Neural cell (in vitro differentiated cells): ENCODE measurements at regions not wholly inside any gene's neighbourhood (a gene's known extent, or its start where the extent isn't known, plus 50 kb on each side); places are given as distances from the start of the nearest gene placed in this dataset.
"Not testable (repeated sequence)": the region's sequence is repeated elsewhere in the genome, so short reads cannot be mapped to it uniquely, and the experiment has no call there.

Source experiments
- H2AFZ ChIP-seq: fragments of 200-600, 300-800 bp; sonication (generic), shearing (Covaris generic); 2 replicates; pipeline ENCODE4 v1.6.0; 2014; ENCODE audit warnings: low read depth, mild to moderate bottlenecking, antibody characterized with exemption, low read length, moderate library complexity
- H3F3A ChIP-seq: fragments of 200-600 bp; shearing (Covaris generic); 2 replicates; pipeline ENCODE4 v1.6.1; 2016; ENCODE audit warnings: mild to moderate bottlenecking, moderate library complexity, mixed read lengths, antibody characterized with exemption, low read length; ENCODE audit not compliant: insufficient read depth, poor library complexity, severe bottlenecking
- H3K27ac ChIP-seq: fragments of 200-600, 300-800 bp; sonication (generic), shearing (Covaris generic); 2 replicates; pipeline ENCODE4 v1.5.1; 2014; ENCODE audit warnings: mild to moderate bottlenecking, low read length, moderate library complexity
- H3K27me3 ChIP-seq: fragments of 300-800, 200-600 bp; sonication (generic), shearing (Covaris generic); 2 replicates; pipeline ENCODE4 v1.6.0; 2014; ENCODE audit warnings: mild to moderate bottlenecking, low read depth, low read length, moderate library complexity; ENCODE audit not compliant: insufficient read depth
- H3K36me3 ChIP-seq: fragments of 300-800, 200-600 bp; sonication (generic), shearing (Covaris generic); 2 replicates; pipeline ENCODE4 v1.5.1; 2014; ENCODE audit warnings: mild to moderate bottlenecking, antibody characterized with exemption, low read length, moderate library complexity; ENCODE audit not compliant: insufficient read depth
- H3K4me2 ChIP-seq: fragments of 300-800, 200-600 bp; sonication (generic), shearing (Covaris generic); 2 replicates; pipeline ENCODE4 v1.6.0; 2014; ENCODE audit warnings: mild to moderate bottlenecking, low read length
- H3K4me3 ChIP-seq: fragments of 300-800, 200-600 bp; sonication (generic), shearing (Covaris generic); 2 replicates; pipeline ENCODE4 v1.5.1; 2014; ENCODE audit warnings: mild to moderate bottlenecking, low read length, moderate library complexity
- H3K79me2 ChIP-seq: fragments of 200-600 bp; shearing (Covaris generic); replicated peaks from 2 replicates; pipeline ENCODE4 v1.6.0; 2014; ENCODE audit warnings: mild to moderate bottlenecking, low read length, moderate library complexity; ENCODE audit not compliant: insufficient read depth
- H3K9ac ChIP-seq: fragments of 300-800, 200-600 bp; sonication (generic), shearing (Covaris generic); 2 replicates; pipeline ENCODE4 v1.6.1; 2016; ENCODE audit warnings: mild to moderate bottlenecking, low read length, mixed read lengths
- H3K9me2 ChIP-seq: fragments of 200-600 bp; shearing (Covaris generic); 2 replicates; pipeline ENCODE4 v1.6.1; 2016; ENCODE audit warnings: mild to moderate bottlenecking, low read length, mixed read lengths; ENCODE audit not compliant: insufficient read depth
- H3K9me3 ChIP-seq: fragments of 200-600, 300-800 bp; sonication (generic), shearing (Covaris generic); 2 replicates; pipeline ENCODE4 v1.6.1; 2016; ENCODE audit warnings: mild to moderate bottlenecking, mixed run types, low read length, moderate library complexity, mixed read lengths
- H4K20me1 ChIP-seq: fragments of 200-600 bp; shearing (Covaris generic); 2 replicates; pipeline ENCODE4 v1.6.1; 2016; ENCODE audit warnings: mild to moderate bottlenecking, mixed run types; ENCODE audit not compliant: insufficient read depth
- CTCF ChIP-seq: fragments of 450-650 bp; IDR thresholded peaks from 2 replicates; pipeline ENCODE4 v1.5.1; 2014; ENCODE audit warnings: antibody characterized with exemption, mild to moderate bottlenecking, moderate library complexity; ENCODE audit not compliant: poor library complexity, severe bottlenecking
- EP300 ChIP-seq: fragments of 450-650 bp; conservative IDR thresholded peaks from 2 replicates; pipeline ENCODE4 v1.6.1; 2014; ENCODE audit warnings: antibody characterized with exemption, mild to moderate bottlenecking, moderate library complexity; ENCODE audit not compliant: poor library complexity, severe bottlenecking
- EZH2 ChIP-seq: fragments of 200-600, 300-800 bp; shearing (Covaris generic), sonication (generic); IDR thresholded peaks from 2 replicates; pipeline ENCODE4 v1.6.1; 2014; ENCODE audit warnings: antibody characterized with exemption, low read length, borderline replicate concordance, mild to moderate bottlenecking; ENCODE audit not compliant: insufficient read depth, poor library complexity, severe bottlenecking
- MXI1 ChIP-seq: fragments of 450-650 bp; conservative IDR thresholded peaks from 2 replicates; pipeline ENCODE4 v1.6.1; 2014; ENCODE audit warnings: antibody characterized with exemption, mild to moderate bottlenecking; ENCODE audit not compliant: poor library complexity, severe bottlenecking
- POLR2AphosphoS5 ChIP-seq: IDR thresholded peaks from 2 replicates; pipeline ENCODE4 v1.6.1; 2012
- RAD21 ChIP-seq: fragments of 450-650 bp; conservative IDR thresholded peaks from 2 replicates; pipeline ENCODE4 v1.6.1; 2014; ENCODE audit warnings: antibody characterized with exemption, mild to moderate bottlenecking, moderate library complexity
- REST ChIP-seq: IDR thresholded peaks from 2 replicates; pipeline ENCODE4 v1.6.1; 2012; ENCODE audit warnings: borderline replicate concordance
- SMC3 ChIP-seq: fragments of 450-650 bp; conservative IDR thresholded peaks from 2 replicates; pipeline ENCODE4 v1.6.1; 2014; ENCODE audit warnings: antibody characterized with exemption, mild to moderate bottlenecking, moderate library complexity; ENCODE audit not compliant: poor library complexity
- TAF1 ChIP-seq: IDR thresholded peaks from 2 replicates; pipeline ENCODE4 v1.6.1; 2012; ENCODE audit warnings: low read depth

- Histone ChIP-seq H3K4me2 (no peak overlapping the region), H3K27me3 (no peaks in the 10 kb centered on the region), H3K36me3 (no peaks in the 10 kb centered on the region), H3K4me3 (no peak overlapping the region), H3F3A (no peaks in the 10 kb centered on the region), H3K9ac (no peak overlapping the region), H4K20me1 (no peaks in the 10 kb centered on the region), H3K9me3 (no peaks in the 10 kb centered on the region), H3K79me2 (no peaks in the 10 kb centered on the region), H3K27ac (no peak overlapping the region), H3K9me2 (no peaks in the 10 kb centered on the region), H2AFZ (no peak overlapping the region)
- no peak for TF ChIP-seq REST
- TF ChIP-seq TAF1, result no peak
- no peak for TF ChIP-seq POLR2AphosphoS5
- no peak for TF ChIP-seq EZH2
- no peak for TF ChIP-seq EP300
- no peak for TF ChIP-seq CTCF
- no peak for TF ChIP-seq RAD21
- no peak for TF ChIP-seq SMC3
- TF ChIP-seq MXI1, result no peak
Observed at GRCh38 chr13:99729745-99730144, 228.5 kb downstream of the TM9SF2 start.

- H3K4me2 ChIP-seq, H3K4me3 ChIP-seq, H3K36me3 ChIP-seq, H2AFZ ChIP-seq, H4K20me1 ChIP-seq, H3K9ac ChIP-seq, H3F3A ChIP-seq, H3K9me2 ChIP-seq, H3K9me3 ChIP-seq, H3K27ac ChIP-seq, H3K27me3 ChIP-seq, H3K79me2 ChIP-seq: not testable (repeated sequence)
Observed at GRCh38 chr13:99727651-99728050, 226.4 kb downstream of the TM9SF2 start.

- Histone ChIP-seq H3K9me3 (no peaks in the 10 kb centered on the region), H3K36me3 (no peaks in the 10 kb centered on the region), H3K27ac (no peak overlapping the region), H3K9me2 (no peaks in the 10 kb centered on the region), H4K20me1 (no peaks in the 10 kb centered on the region), H3K27me3 (no peaks in the 10 kb centered on the region), H3K4me2 (no peak overlapping the region), H3K9ac (no peak overlapping the region), H3K79me2 (no peaks in the 10 kb centered on the region), H2AFZ (no peak overlapping the region), H3K4me3 (no peak overlapping the region), H3F3A (no peaks in the 10 kb centered on the region)
- TF ChIP-seq REST, result no peak
- no peak for TF ChIP-seq CTCF
- TF ChIP-seq SMC3, result no peak
- TF ChIP-seq POLR2AphosphoS5, result no peak
Observed at GRCh38 chr13:99726282-99726894, 225.1 kb downstream of the TM9SF2 start.
